ENCODE measurements at regions not wholly inside any gene's neighbourhood (a gene's known extent, or its start where the extent isn't known, plus 50 kb on each side); places are given as distances from the start of the nearest gene placed in this dataset.
"Not testable (repeated sequence)": the region's sequence is repeated elsewhere in the genome, so short reads cannot be mapped to it uniquely, and the experiment has no call there.

- H3K9me3 ChIP-seq (replicated peaks in 1 of 3) = no peaks in the 10 kb centered on the region
- TF ChIP-seq CTCF (IDR thresholded peaks at IDR 0.05) (no peak), POLR2A (IDR thresholded peaks at IDR 0.05) (no peak)
- peaks cover 7 to 9% of the 10 kb centered on the region in 2 donors for H3K4me1 ChIP-seq (replicated peaks in 1 of 2)
- peak overlapping the region in 4 of 5 donors; percentile 43 to 87 (median 54) for H3K27ac ChIP-seq
- H3K27me3 ChIP-seq = no peaks in the 10 kb centered on the region
- intact Hi-C loops (cut with DNase I) = no loop called here
- H3K4me3 ChIP-seq = no peak overlapping the region
- H3K36me3 ChIP-seq (replicated peaks in 1 of 2) = no peaks in the 10 kb centered on the region
- peak; percentile 30 to 85 (median 80) for DNase-seq
- 57 to 67% (median 62%) methylated on average over 7 of the region's 7 CpGs for WGBS, 4 donors
These were observed 401.9 kb downstream of the LNPK start for GRCh38 chr2:175599966-175600831.

GRCh38 chr2:175597286-175597685 lies 404.8 kb downstream of the LNPK start:
- Histone ChIP-seq H3K36me3 (replicated peaks in 1 of 2) (no peaks in the 10 kb centered on the region), H3K9me3 (replicated peaks in 1 of 3) (no peaks in the 10 kb centered on the region), H3K27ac (no peak overlapping the region), H3K4me3 (no peak overlapping the region), H3K27me3 (no peaks in the 10 kb centered on the region), H3K4me1 (replicated peaks in 1 of 2) (peaks cover 7 to 9% of the 10 kb centered on the region in 2 donors)
- DNase-seq = no peak
- TF ChIP-seq CTCF (IDR thresholded peaks at IDR 0.05) (no peak), POLR2A (IDR thresholded peaks at IDR 0.05) (no peak)
- intact Hi-C loops (cut with DNase I) = no loop called here

- Histone ChIP-seq H3K4me1 (replicated peaks in 1 of 2) (peaks cover 2% of the 10 kb centered on the region in 2 donors), H3K27ac (no peak overlapping the region), H3K27me3 (no peaks in the 10 kb centered on the region), H3K9me3 (replicated peaks in 1 of 3) (no peaks in the 10 kb centered on the region), H3K36me3 (replicated peaks in 1 of 2) (no peaks in the 10 kb centered on the region), H3K4me3 (no peak overlapping the region)
- WGBS, 4 donors = 92 to 96% (median 94%) methylated on average over 4 of the region's 4 CpGs
- TF ChIP-seq CTCF (IDR thresholded peaks at IDR 0.05) (no peak), POLR2A (IDR thresholded peaks at IDR 0.05) (no peak)
- intact Hi-C loops (cut with DNase I) = no loop called here
- DNase-seq = no peak
These were observed 406.9 kb downstream of the LNPK start for GRCh38 chr2:175595139-175595538.

GRCh38 chr2:175593686-175594525 lies 408.2 kb downstream of the LNPK start:
- DNase-seq; H3K27me3 ChIP-seq; H3K36me3 ChIP-seq (replicated peaks in 1 of 2); H3K9me3 ChIP-seq (replicated peaks in 1 of 3); intact Hi-C loops (cut with DNase I); H3K4me3 ChIP-seq; H3K4me1 ChIP-seq (replicated peaks in 1 of 2); H3K27ac ChIP-seq: not testable (repeated sequence)
- 78 to 85% (median 81%) methylated on average over 25 to 31 of the region's 32 CpGs for WGBS, 4 donors

DNA sequence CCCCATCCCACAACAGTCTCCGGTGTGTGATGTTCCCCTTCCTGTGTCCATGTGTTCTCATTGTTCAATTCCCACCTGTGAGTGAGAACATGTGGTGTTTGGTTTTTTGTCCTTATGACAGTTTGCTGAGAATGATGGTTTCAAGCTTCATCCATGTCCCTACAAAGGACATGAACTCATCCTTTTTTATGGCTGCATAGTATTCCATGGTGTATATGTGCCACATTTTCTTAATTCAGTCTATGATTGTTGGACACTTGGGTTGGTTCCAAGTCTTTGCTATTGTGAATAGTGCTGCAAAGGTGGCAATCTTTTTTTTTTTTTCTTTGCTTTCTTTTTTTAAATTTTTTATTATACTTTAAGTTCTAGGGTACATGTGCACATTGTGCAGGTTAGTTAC lies 406.7 kb upstream of the ATP5MC3 start:
- 91 to 100% (median 100%) methylated on average over 1 of the region's 1 CpG for WGBS, 4 donors
- H3K9me3 ChIP-seq (replicated peaks in 1 of 3); H3K27me3 ChIP-seq; intact Hi-C loops (cut with DNase I); H3K27ac ChIP-seq; H3K4me3 ChIP-seq; H3K4me1 ChIP-seq (replicated peaks in 1 of 2); DNase-seq; H3K36me3 ChIP-seq (replicated peaks in 1 of 2): not testable (repeated sequence)
